B cell (primary cell): ENCODE measurements at regions not wholly inside any gene's neighbourhood (a gene's known extent, or its start where the extent isn't known, plus 50 kb on each side); places are given as distances from the start of the nearest gene placed in this dataset.
"Not testable (repeated sequence)": the region's sequence is repeated elsewhere in the genome, so short reads cannot be mapped to it uniquely, and the experiment has no call there.

ENCODE experiments used
- ATAC-seq: fragments of 200-7000 bp; cut with Tn5 transposase; one replicate; pipeline ENCODE4 v1.10.0; 2021; ENCODE audit warnings: low read depth, mild to moderate bottlenecking, moderate number of reproducible peaks, moderate library complexity
- CTCF ChIA-PET: fragments of 350-600 bp; sonication (Branson Sonifier 250); formaldehyde crosslinking; loops from one replicate; lab custom pipeline; 2021; ENCODE audit warnings: antibody characterized with exemption, inconsistent platforms; lab: Charles Lee
- POLR2A ChIA-PET: fragments of 350-600 bp; sonication (Branson Sonifier 250); formaldehyde crosslinking; loops from one replicate; lab custom pipeline; 2021; ENCODE audit warnings: antibody characterized with exemption; lab: Charles Lee
- DNase-seq: peaks from one replicate; pipeline ENCODE4 v3.0.0; 2013
- H2AFZ ChIP-seq: 2 replicates; pipeline ENCODE4 v1.6.1; 2012; ENCODE audit warnings: mild to moderate bottlenecking, low read depth, low read length; ENCODE audit not compliant: insufficient read depth, poor library complexity, severe bottlenecking
- H3K27ac ChIP-seq, 2 donors: 1 replicate in 1 of 2; 2 replicates in 1 of 2; pipeline ENCODE4 v1.5.1; 2012 to 2013; ENCODE audit warnings: low read length in 2 of 2, mild to moderate bottlenecking in 2 of 2, moderate library complexity in 1 of 2
- H3K27me3 ChIP-seq, 4 experiments: fragments of 200-600 bp in 1 of 4; sonication (generic) in 1 of 4; replicated peaks in 1 of 4; 1 replicate in 2 of 4; 2 replicates in 2 of 4; pipeline versions ENCODE4 v1.6.1 to v1.7.0; 2013 to 2016; ENCODE audit warnings: low read length in 3 of 4, mild to moderate bottlenecking in 2 of 4, mixed read lengths in 1 of 4, moderate library complexity in 1 of 4; ENCODE audit not compliant: insufficient read depth in 4 of 4, control insufficient read depth in 3 of 4; ENCODE audit errors: control extremely low read depth in 1 of 4
- H3K36me3 ChIP-seq, 2 experiments: replicated peaks in 1 of 2; 1 replicate in 1 of 2; 2 replicates in 1 of 2; pipeline versions ENCODE4 v1.6.1 to v1.7.1; 2013; ENCODE audit warnings: low read length in 1 of 2; ENCODE audit not compliant: insufficient read depth in 2 of 2, control insufficient read depth in 1 of 2; ENCODE audit errors: control extremely low read depth in 1 of 2, extremely low read depth in 1 of 2
- H3K4me1 ChIP-seq, 2 donors: fragments of 200-600 bp in 1 of 2; sonication (generic) in 1 of 2; 1 replicate in 1 of 2; 2 replicates in 1 of 2; pipeline versions ENCODE4 v1.5.1 to v1.6.1; 2013 to 2017; ENCODE audit warnings: low read length in 2 of 2; ENCODE audit not compliant: control insufficient read depth in 2 of 2, insufficient read depth in 2 of 2
- H3K4me2 ChIP-seq: replicated peaks from 2 replicates; pipeline ENCODE3; 2012; ENCODE audit warnings: mild to moderate bottlenecking, low read depth, low read length; ENCODE audit not compliant: poor library complexity, severe bottlenecking
- H3K4me3 ChIP-seq, 5 experiments: fragments of 200-600 bp in 1 of 5; sonication (generic) in 1 of 5; 1 replicate in 3 of 5; 2 replicates in 2 of 5; pipeline versions ENCODE4 v1.5.1 to v1.7.0; 2011 to 2016; ENCODE audit warnings: low read length in 4 of 5, mild to moderate bottlenecking in 4 of 5, low read depth in 2 of 5, control low read depth in 1 of 5, moderate library complexity in 1 of 5; ENCODE audit not compliant: insufficient read depth in 1 of 5; ENCODE audit errors: control extremely low read depth in 1 of 5, extremely low read depth in 1 of 5
- H3K79me2 ChIP-seq: fragments of 200-600 bp; sonication (generic); one replicate; pipeline ENCODE4 v1.6.0; 2016; ENCODE audit warnings: low read length; ENCODE audit not compliant: control insufficient read depth, insufficient read depth
- H3K9ac ChIP-seq: fragments of 200-600 bp; sonication (generic); 2 replicates; pipeline ENCODE4 v1.6.1; 2017; ENCODE audit warnings: mild to moderate bottlenecking, low read length, moderate library complexity
- H3K9me3 ChIP-seq, 3 donors: one replicate each; pipeline versions ENCODE4 v1.6.1 to v1.7.1; 2013; ENCODE audit warnings: low read length in 2 of 3; ENCODE audit not compliant: control insufficient read depth in 2 of 3, insufficient read depth in 1 of 3; ENCODE audit errors: control extremely low read depth in 1 of 3
- H4K20me1 ChIP-seq: 2 replicates; pipeline ENCODE4 v1.6.0; 2012; ENCODE audit warnings: mild to moderate bottlenecking, low read length; ENCODE audit not compliant: insufficient read depth, control insufficient read depth, poor library complexity, severe bottlenecking
- H3K27ac Mint-ChIP-seq: one replicate; pipeline ENCODE4 v1.8.0; 2021; ENCODE audit warnings: mixed read lengths
- H3K27me3 Mint-ChIP-seq: one replicate; pipeline ENCODE4 v1.8.0; 2021; ENCODE audit warnings: mixed read lengths
- H3K4me1 Mint-ChIP-seq: one replicate; pipeline ENCODE4 v1.8.0; 2021; ENCODE audit warnings: mixed read lengths
- H3K4me3 Mint-ChIP-seq: one replicate; pipeline ENCODE4 v1.8.0; 2021; ENCODE audit warnings: mixed read lengths
- H3K9me3 Mint-ChIP-seq: one replicate; pipeline ENCODE4 v1.8.0; 2022; ENCODE audit warnings: mixed read lengths; ENCODE audit not compliant: insufficient read depth
- EZH2 ChIP-seq: IDR thresholded peaks from 2 replicates; pipeline ENCODE4 v1.6.1; 2012; ENCODE audit warnings: borderline replicate concordance, low read depth, mild to moderate bottlenecking, moderate library complexity, low read length; ENCODE audit not compliant: insufficient read depth, poor library complexity, severe bottlenecking
- WGBS: methylation state at CpG from one replicate; pipeline ENCODE4 v1.1.5; 2013; ENCODE audit warnings: missing lambda C conversion rate; ENCODE audit not compliant: insufficient coverage; 5-methylcytosine and 5-hydroxymethylcytosine counted together
- intact Hi-C: fragments of 100-400 bp; cut with micrococcal nuclease; formaldehyde crosslinking; loops from one replicate; pipeline ENCODE4 v1.10.0; 2022
- TF ChIP-seq, protein P1 (sequence below): fragments of 200-600 bp; IDR thresholded peaks from one replicate; pipeline ENCODE4 v1.8.0; 2022; ENCODE audit warnings: antibody characterized with exemption, mild to moderate bottlenecking

DNA sequence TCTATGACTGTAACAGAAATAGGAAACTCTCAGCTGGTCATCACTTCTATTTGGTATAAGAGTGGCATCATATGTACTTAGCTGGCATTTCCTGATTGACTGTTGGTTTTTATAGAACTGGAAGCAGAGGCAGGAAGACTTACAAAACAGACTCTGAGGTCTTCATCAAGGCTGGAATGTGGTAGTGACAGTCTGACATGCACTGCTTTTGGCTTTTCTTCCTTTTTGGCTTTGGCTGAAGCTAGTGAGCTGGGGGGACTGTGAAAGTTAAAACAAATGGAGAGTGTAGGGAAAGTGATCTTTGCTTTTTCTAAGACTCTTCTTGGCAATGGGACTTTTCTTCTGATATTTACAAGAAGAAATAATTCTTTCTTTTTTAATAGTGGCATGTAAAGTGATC lies 121.1 kb upstream of the SLC4A4 start:
- intact Hi-C loops, result no loop called here

DNA sequence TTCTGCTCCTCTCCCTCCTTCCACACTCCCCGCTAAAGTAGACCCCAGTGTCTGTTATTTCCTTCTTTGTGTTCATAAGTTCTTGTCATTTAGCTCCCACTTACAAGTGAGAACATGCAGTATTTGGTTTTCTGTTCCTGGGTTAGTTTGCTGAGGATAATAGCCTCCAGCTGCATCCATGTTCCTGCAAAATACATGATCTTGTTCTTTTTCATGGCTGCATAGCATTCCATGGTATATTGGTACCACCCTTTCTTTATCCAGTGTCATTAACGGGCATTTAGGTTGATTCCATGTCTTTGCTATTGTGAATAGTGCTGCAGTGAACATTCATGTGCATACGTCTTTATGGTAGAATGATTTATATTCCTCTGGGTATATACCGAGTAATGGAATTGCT lies 118.0 kb upstream of the SLC4A4 start:
- H4K20me1 ChIP-seq, H3K4me2 ChIP-seq, H3K9ac ChIP-seq, H3K27ac ChIP-seq, POLR2A ChIA-PET, H3K9me3 ChIP-seq, H3K4me1 Mint-ChIP-seq, intact Hi-C loops, H3K4me1 ChIP-seq, CTCF ChIA-PET, H3K4me3 Mint-ChIP-seq, H3K27me3 ChIP-seq, H3K79me2 ChIP-seq, ATAC-seq, H3K27ac Mint-ChIP-seq, H3K9me3 Mint-ChIP-seq, H2AFZ ChIP-seq, H3K36me3 ChIP-seq, DNase-seq, H3K4me3 ChIP-seq: not testable (repeated sequence)
- peaks cover 21% of the 10 kb centered on the region for H3K27me3 Mint-ChIP-seq
- WGBS, result 94% methylated on average over 2 of the region's 4 CpGs

More for the DNA sequence above, 121.1 kb upstream of the SLC4A4 start:
- no peak overlapping the region for H3K4me3 Mint-ChIP-seq
- H3K27me3 Mint-ChIP-seq, result peaks cover 29% of the 10 kb centered on the region
- DNase-seq (no peak), ATAC-seq (no peak)
- no peak overlapping the region for H3K27ac Mint-ChIP-seq
- H2AFZ ChIP-seq, result no peak overlapping the region
- H4K20me1 ChIP-seq, result no peaks in the 10 kb centered on the region
- H3K79me2 ChIP-seq, result no peaks in the 10 kb centered on the region
- no peaks in the 10 kb centered on the region for H3K4me1 ChIP-seq
- TF ChIP-seq, protein P1, sequence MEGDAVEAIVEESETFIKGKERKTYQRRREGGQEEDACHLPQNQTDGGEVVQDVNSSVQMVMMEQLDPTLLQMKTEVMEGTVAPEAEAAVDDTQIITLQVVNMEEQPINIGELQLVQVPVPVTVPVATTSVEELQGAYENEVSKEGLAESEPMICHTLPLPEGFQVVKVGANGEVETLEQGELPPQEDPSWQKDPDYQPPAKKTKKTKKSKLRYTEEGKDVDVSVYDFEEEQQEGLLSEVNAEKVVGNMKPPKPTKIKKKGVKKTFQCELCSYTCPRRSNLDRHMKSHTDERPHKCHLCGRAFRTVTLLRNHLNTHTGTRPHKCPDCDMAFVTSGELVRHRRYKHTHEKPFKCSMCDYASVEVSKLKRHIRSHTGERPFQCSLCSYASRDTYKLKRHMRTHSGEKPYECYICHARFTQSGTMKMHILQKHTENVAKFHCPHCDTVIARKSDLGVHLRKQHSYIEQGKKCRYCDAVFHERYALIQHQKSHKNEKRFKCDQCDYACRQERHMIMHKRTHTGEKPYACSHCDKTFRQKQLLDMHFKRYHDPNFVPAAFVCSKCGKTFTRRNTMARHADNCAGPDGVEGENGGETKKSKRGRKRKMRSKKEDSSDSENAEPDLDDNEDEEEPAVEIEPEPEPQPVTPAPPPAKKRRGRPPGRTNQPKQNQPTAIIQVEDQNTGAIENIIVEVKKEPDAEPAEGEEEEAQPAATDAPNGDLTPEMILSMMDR, result no peak
- no peak for TF ChIP-seq EZH2
- H3K36me3 ChIP-seq, result no peaks in the 10 kb centered on the region
- no peaks in the 10 kb centered on the region for H3K27me3 ChIP-seq
- H3K4me1 Mint-ChIP-seq, result no peaks in the 10 kb centered on the region
- H3K27ac ChIP-seq, result no peak overlapping the region
- no peak overlapping the region for H3K9ac ChIP-seq
- H3K9me3 ChIP-seq, result no peaks in the 10 kb centered on the region
- no peak overlapping the region for H3K4me2 ChIP-seq
- H3K9me3 Mint-ChIP-seq, result peaks cover 7% of the 10 kb centered on the region
- ChIA-PET POLR2A (no interaction called here), CTCF (no interaction called here)
- H3K4me3 ChIP-seq, result no peak overlapping the region
